Lower leg skin (tissue), 4 donors: ENCODE measurements at regions not wholly inside any gene's neighbourhood (a gene's known extent, or its start where the extent isn't known, plus 50 kb on each side); places are given as distances from the start of the nearest gene placed in this dataset.

Experiments used
- DNase-seq, 2 donors: peaks; one replicate each; pipeline ENCODE4 v3.0.0-alpha.2; 2019; ENCODE audit warnings: low spot score in 2 of 2
- H3K4me3 ChIP-seq: fragments of 200-600 bp; sonication (generic); 2 replicates; pipeline ENCODE4 v1.5.1; 2017; ENCODE audit warnings: mild to moderate bottlenecking, low read depth; ENCODE audit not compliant: poor library complexity, severe bottlenecking
- CTCF ChIP-seq, 3 donors: fragments of 450-650 bp; IDR thresholded peaks; one replicate each; pipeline ENCODE4 v1.5.1; 2016; ENCODE audit warnings: antibody characterized with exemption in 3 of 3, mild to moderate bottlenecking in 3 of 3, moderate library complexity in 2 of 3
- POLR2A ChIP-seq, 2 donors: fragments of 450-650 bp; IDR thresholded peaks; one replicate each; pipeline ENCODE4 v1.6.1; 2016 to 2017; ENCODE audit warnings: antibody characterized with exemption in 2 of 2, mild to moderate bottlenecking in 1 of 2, moderate library complexity in 1 of 2
- WGBS, 2 donors: methylation state at CpG; one replicate each; pipeline ENCODE4 v1.1.5; 2018; 5-methylcytosine and 5-hydroxymethylcytosine counted together
- intact Hi-C: fragments of 100-400 bp; cut with DNase I; formaldehyde crosslinking; loops from one replicate; pipeline ENCODE4 v1.15.0; 2023; ENCODE audit warnings: low total_unique reads

- intact Hi-C loops: no loop called here
- TF ChIP-seq CTCF (IDR thresholded peaks at IDR 0.05): no peak
- no peak for TF ChIP-seq POLR2A (IDR thresholded peaks at IDR 0.05)
- H3K4me3 ChIP-seq: no peak overlapping the region
- no peak for DNase-seq
- 72 to 82% methylated on average over 3 of the region's 3 CpGs for WGBS, 2 donors
These were observed 87.2 kb upstream of the RGS17 start for GRCh38 chr6:153218184-153218792.

- WGBS, 2 donors: 86 to 88% methylated on average over 2 of the region's 2 CpGs
- TF ChIP-seq POLR2A (IDR thresholded peaks at IDR 0.05) (no peak), CTCF (IDR thresholded peaks at IDR 0.05) (no peak)
- intact Hi-C loops: no loop called here
These were observed 85.7 kb upstream of the RGS17 start for GRCh38 chr6:153216789-153217188.

GRCh38 chr6:153215242-153215641, 84.2 kb upstream of the RGS17 start:
- no peak for DNase-seq
- H3K4me3 ChIP-seq: no peak overlapping the region
- no peak for TF ChIP-seq POLR2A (IDR thresholded peaks at IDR 0.05)
- no peak for TF ChIP-seq CTCF (IDR thresholded peaks at IDR 0.05)
- intact Hi-C loops: no loop called here
- WGBS, 2 donors: 68 to 79% methylated on average over 5 of the region's 5 CpGs

More at GRCh38 chr6:153216789-153217188, 85.7 kb upstream of the RGS17 start:
- no peak for DNase-seq
- H3K4me3 ChIP-seq: no peak overlapping the region

- intact Hi-C loops: no loop called here
These were observed 83.4 kb upstream of the RGS17 start for GRCh38 chr6:153214436-153214835.

GRCh38 chr6:153210083-153210482, 79.0 kb upstream of the RGS17 start:
- intact Hi-C loops: no loop called here
- H3K4me3 ChIP-seq: no peak overlapping the region
- no peak for TF ChIP-seq POLR2A (IDR thresholded peaks at IDR 0.05)
- no peak for TF ChIP-seq CTCF (IDR thresholded peaks at IDR 0.05)
- 19 to 24% methylated on average over 5 of the region's 5 CpGs for WGBS, 2 donors
- DNase-seq: no peak

More at GRCh38 chr6:153214436-153214835, 83.4 kb upstream of the RGS17 start:
- no peak for DNase-seq
- TF ChIP-seq POLR2A (IDR thresholded peaks at IDR 0.05): no peak
- no peak for TF ChIP-seq CTCF (IDR thresholded peaks at IDR 0.05)
- H3K4me3 ChIP-seq: no peak overlapping the region
- 38 to 79% methylated on average over 1 of the region's 1 CpG for WGBS, 2 donors

GRCh38 chr6:153208706-153209105, 77.6 kb upstream of the RGS17 start:
- intact Hi-C loops: no loop called here
- DNase-seq: no peak
- TF ChIP-seq POLR2A (IDR thresholded peaks at IDR 0.05) (no peak), CTCF (IDR thresholded peaks at IDR 0.05) (no peak)
- 67 to 85% methylated on average over 8 of the region's 8 CpGs for WGBS, 2 donors
- no peak overlapping the region for H3K4me3 ChIP-seq
